DMS153 treated with DMSO at 0.1 percent for 48 hours (cell line): ENCODE measurements at regions not wholly inside any gene's neighbourhood (a gene's known extent, or its start where the extent isn't known, plus 50 kb on each side); places are given as distances from the start of the nearest gene placed in this dataset.

ENCODE experiments used
- DNase-seq: peaks from one replicate; lab custom pipeline; 2025; ENCODE audit not compliant: unreplicated experiment; lab: John Stamatoyannopoulos, UW

GRCh38 chr2:16196687-16197503 lies 256.5 kb downstream of the MYCN start:
- no peak for DNase-seq

GRCh38 chr2:16195681-16196070 lies 255.3 kb downstream of the MYCN start:
- no peak for DNase-seq

GRCh38 chr2:16194931-16195680 lies 254.8 kb downstream of the MYCN start:
- DNase-seq = no peak

GRCh38 chr2:16194530-16194929 lies 254.2 kb downstream of the MYCN start:
- DNase-seq = no peak

GRCh38 chr2:16194096-16194390 lies 253.7 kb downstream of the MYCN start:
- no peak for DNase-seq

GRCh38 chr2:16192416-16193216 lies 252.3 kb downstream of the MYCN start:
- no peak for DNase-seq

- no peak for DNase-seq
Observed at GRCh38 chr2:16191431-16192200, 251.3 kb downstream of the MYCN start.

GRCh38 chr2:16190446-16191270 lies 250.3 kb downstream of the MYCN start:
- no peak for DNase-seq

- DNase-seq = no peak
Observed at GRCh38 chr2:16189836-16190160, 249.4 kb downstream of the MYCN start.

GRCh38 chr2:16189029-16189835 lies 248.9 kb downstream of the MYCN start:
- DNase-seq = no peak

GRCh38 chr2:16188261-16188890 lies 248.0 kb downstream of the MYCN start:
- no peak for DNase-seq

GRCh38 chr2:16187482-16187817 lies 247.1 kb downstream of the MYCN start:
- DNase-seq = no peak

- DNase-seq = no peak
Observed at GRCh38 chr2:16186661-16187481, 246.5 kb downstream of the MYCN start.

GRCh38 chr2:16185801-16186272 lies 245.5 kb downstream of the MYCN start:
- no peak for DNase-seq

- DNase-seq = no peak
Observed at GRCh38 chr2:16184945-16185660, 244.8 kb downstream of the MYCN start.

GRCh38 chr2:16184341-16184890 lies 244.1 kb downstream of the MYCN start:
- no peak for DNase-seq

- no peak for DNase-seq
Observed at GRCh38 chr2:16183345-16183744, 243.0 kb downstream of the MYCN start.
